Nephron progenitor cell (in vitro differentiated cells): ENCODE measurements at regions not wholly inside any gene's neighbourhood (a gene's known extent, or its start where the extent isn't known, plus 50 kb on each side); places are given as distances from the start of the nearest gene placed in this dataset.
"Not testable (repeated sequence)": the region's sequence is repeated elsewhere in the genome, so short reads cannot be mapped to it uniquely, and the experiment has no call there.

Experiments
- DNase-seq: peaks from one replicate; pipeline ENCODE4 v3.0.0; 2021
- H3K27ac Mint-ChIP-seq: 2 replicates; pipeline ENCODE4 v1.8.0; 2021; ENCODE audit warnings: mild to moderate bottlenecking, moderate library complexity, mixed read lengths
- H3K27me3 Mint-ChIP-seq: 2 replicates; pipeline ENCODE4 v1.8.0; 2021; ENCODE audit warnings: mild to moderate bottlenecking, low read depth, mixed read lengths; ENCODE audit not compliant: poor library complexity
- H3K36me3 Mint-ChIP-seq: 2 replicates; pipeline ENCODE4 v1.8.0; 2021; ENCODE audit warnings: low read depth, mixed read lengths
- H3K4me1 Mint-ChIP-seq: 2 replicates; pipeline ENCODE4 v1.8.0; 2021; ENCODE audit warnings: mixed read lengths
- H3K4me3 Mint-ChIP-seq: 2 replicates; pipeline ENCODE4 v1.8.0; 2021; ENCODE audit warnings: mild to moderate bottlenecking, moderate library complexity, mixed read lengths
- H3K9me3 Mint-ChIP-seq: 2 replicates; pipeline ENCODE4 v1.8.0; 2021; ENCODE audit warnings: mild to moderate bottlenecking, moderate library complexity, mixed read lengths
- TF ChIP-seq, protein P1 (sequence below): fragments of 200-600 bp; sonication (generic); IDR thresholded peaks from 2 replicates; pipeline ENCODE4 v1.5.0; 2021; ENCODE audit warnings: antibody characterized with exemption

DNA sequence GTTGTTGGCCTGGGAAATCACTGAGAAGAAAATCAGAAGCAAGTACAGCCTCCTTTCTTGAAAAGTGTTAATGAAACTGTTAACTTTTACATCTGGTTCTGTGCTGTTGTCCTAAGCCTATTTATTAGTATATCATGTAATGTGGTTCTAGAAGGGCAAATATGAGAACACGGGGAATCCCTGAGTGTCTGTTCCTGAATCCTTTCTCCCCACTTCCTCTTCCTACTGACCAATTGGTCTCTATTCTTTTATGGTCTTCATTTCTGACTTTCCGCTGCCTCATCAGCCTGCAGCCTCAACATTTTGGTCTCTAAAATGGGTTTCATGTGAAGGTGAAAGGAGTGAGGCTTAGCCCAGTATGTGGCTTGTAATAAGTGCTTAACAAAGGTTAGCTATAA, 159.9 kb upstream of the MAMLD1 start:
- Mint-ChIP-seq H3K27me3 (peaks cover 4% of the 10 kb centered on the region), H3K4me3 (no peak overlapping the region), H3K36me3 (no peaks in the 10 kb centered on the region), H3K27ac (no peak overlapping the region), H3K9me3 (peaks cover 12% of the 10 kb centered on the region), H3K4me1 (no peaks in the 10 kb centered on the region)
- no peak for DNase-seq
- TF ChIP-seq, protein P1, sequence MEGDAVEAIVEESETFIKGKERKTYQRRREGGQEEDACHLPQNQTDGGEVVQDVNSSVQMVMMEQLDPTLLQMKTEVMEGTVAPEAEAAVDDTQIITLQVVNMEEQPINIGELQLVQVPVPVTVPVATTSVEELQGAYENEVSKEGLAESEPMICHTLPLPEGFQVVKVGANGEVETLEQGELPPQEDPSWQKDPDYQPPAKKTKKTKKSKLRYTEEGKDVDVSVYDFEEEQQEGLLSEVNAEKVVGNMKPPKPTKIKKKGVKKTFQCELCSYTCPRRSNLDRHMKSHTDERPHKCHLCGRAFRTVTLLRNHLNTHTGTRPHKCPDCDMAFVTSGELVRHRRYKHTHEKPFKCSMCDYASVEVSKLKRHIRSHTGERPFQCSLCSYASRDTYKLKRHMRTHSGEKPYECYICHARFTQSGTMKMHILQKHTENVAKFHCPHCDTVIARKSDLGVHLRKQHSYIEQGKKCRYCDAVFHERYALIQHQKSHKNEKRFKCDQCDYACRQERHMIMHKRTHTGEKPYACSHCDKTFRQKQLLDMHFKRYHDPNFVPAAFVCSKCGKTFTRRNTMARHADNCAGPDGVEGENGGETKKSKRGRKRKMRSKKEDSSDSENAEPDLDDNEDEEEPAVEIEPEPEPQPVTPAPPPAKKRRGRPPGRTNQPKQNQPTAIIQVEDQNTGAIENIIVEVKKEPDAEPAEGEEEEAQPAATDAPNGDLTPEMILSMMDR, result no peak

- Mint-ChIP-seq H3K9me3 (peaks cover 5% of the 10 kb centered on the region), H3K27me3 (peaks cover 3% of the 10 kb centered on the region), H3K36me3 (no peaks in the 10 kb centered on the region), H3K4me3 (no peak overlapping the region), H3K4me1 (no peaks in the 10 kb centered on the region), H3K27ac (no peak overlapping the region)
- TF ChIP-seq, protein P1, result no peak
- no peak for DNase-seq
Measured at GRCh38 chrX:150205011-150205410, 158.1 kb upstream of the MAMLD1 start.

DNA sequence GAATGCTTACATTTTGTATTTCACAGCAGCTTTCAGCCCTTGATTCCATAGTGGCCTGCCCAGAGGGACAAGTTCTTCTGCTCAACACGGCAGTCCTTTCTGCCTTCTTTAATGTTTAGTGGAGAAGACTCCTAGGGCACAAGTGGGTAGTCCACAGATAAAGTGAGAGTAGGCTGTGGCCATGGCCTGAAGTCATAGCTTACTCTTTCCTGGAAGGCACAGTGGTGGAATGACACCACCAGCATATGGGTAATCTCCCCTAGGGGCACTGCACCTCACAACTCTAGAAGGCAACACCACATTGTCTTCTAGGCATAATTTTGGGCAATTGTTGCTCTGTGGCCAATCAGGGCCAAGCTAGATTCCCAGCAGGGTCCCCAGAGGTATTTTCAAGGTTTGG, 155.4 kb upstream of the MAMLD1 start:
- TF ChIP-seq, protein P1, result no peak
- no peaks in the 10 kb centered on the region for H3K4me1 Mint-ChIP-seq
- H3K36me3 Mint-ChIP-seq, result no peaks in the 10 kb centered on the region
- H3K27me3 Mint-ChIP-seq, result peaks cover 3% of the 10 kb centered on the region
- no peak for DNase-seq
- peaks cover 4% of the 10 kb centered on the region for H3K9me3 Mint-ChIP-seq
- H3K4me3 Mint-ChIP-seq, result no peak overlapping the region
- H3K27ac Mint-ChIP-seq, result no peak overlapping the region

GRCh38 chrX:150211988-150212387, 151.1 kb upstream of the MAMLD1 start:
- Mint-ChIP-seq H3K27ac (no peak overlapping the region), H3K36me3 (no peaks in the 10 kb centered on the region), H3K4me1 (no peaks in the 10 kb centered on the region), H3K27me3 (peaks cover 3% of the 10 kb centered on the region), H3K9me3 (peaks cover 14% of the 10 kb centered on the region), H3K4me3 (no peak overlapping the region)
- no peak for DNase-seq
- TF ChIP-seq, protein P1, result no peak

- TF ChIP-seq, protein P1, result no peak
- no peaks in the 10 kb centered on the region for H3K36me3 Mint-ChIP-seq
- H3K9me3 Mint-ChIP-seq, result peaks cover 14% of the 10 kb centered on the region
- no peak overlapping the region for H3K27ac Mint-ChIP-seq
- no peak overlapping the region for H3K4me3 Mint-ChIP-seq
- H3K27me3 Mint-ChIP-seq, result peaks cover 3% of the 10 kb centered on the region
- no peaks in the 10 kb centered on the region for H3K4me1 Mint-ChIP-seq
- DNase-seq, result no peak
Measured at GRCh38 chrX:150212672-150213480, 150.2 kb upstream of the MAMLD1 start.

GRCh38 chrX:150213481-150214030, 149.6 kb upstream of the MAMLD1 start:
- Mint-ChIP-seq H3K27me3 (peaks cover 5% of the 10 kb centered on the region), H3K9me3 (peaks cover 14% of the 10 kb centered on the region), H3K36me3 (no peaks in the 10 kb centered on the region), H3K4me3 (no peak overlapping the region), H3K4me1 (peaks cover under 1% of the 10 kb centered on the region), H3K27ac (peak overlapping the region; percentile 84)
- TF ChIP-seq, protein P1, result no peak
- DNase-seq, result no peak

GRCh38 chrX:150216000-150216399, 147.1 kb upstream of the MAMLD1 start:
- not testable (repeated sequence) for H3K27ac Mint-ChIP-seq, H3K36me3 Mint-ChIP-seq, H3K4me1 Mint-ChIP-seq, H3K4me3 Mint-ChIP-seq, DNase-seq
- peaks cover 21% of the 10 kb centered on the region for H3K27me3 Mint-ChIP-seq
- peaks cover 19% of the 10 kb centered on the region for H3K9me3 Mint-ChIP-seq
